ENCODE measurements at regions not wholly inside any gene's neighbourhood (a gene's known extent, or its start where the extent isn't known, plus 50 kb on each side); places are given as distances from the start of the nearest gene placed in this dataset.

DNA sequence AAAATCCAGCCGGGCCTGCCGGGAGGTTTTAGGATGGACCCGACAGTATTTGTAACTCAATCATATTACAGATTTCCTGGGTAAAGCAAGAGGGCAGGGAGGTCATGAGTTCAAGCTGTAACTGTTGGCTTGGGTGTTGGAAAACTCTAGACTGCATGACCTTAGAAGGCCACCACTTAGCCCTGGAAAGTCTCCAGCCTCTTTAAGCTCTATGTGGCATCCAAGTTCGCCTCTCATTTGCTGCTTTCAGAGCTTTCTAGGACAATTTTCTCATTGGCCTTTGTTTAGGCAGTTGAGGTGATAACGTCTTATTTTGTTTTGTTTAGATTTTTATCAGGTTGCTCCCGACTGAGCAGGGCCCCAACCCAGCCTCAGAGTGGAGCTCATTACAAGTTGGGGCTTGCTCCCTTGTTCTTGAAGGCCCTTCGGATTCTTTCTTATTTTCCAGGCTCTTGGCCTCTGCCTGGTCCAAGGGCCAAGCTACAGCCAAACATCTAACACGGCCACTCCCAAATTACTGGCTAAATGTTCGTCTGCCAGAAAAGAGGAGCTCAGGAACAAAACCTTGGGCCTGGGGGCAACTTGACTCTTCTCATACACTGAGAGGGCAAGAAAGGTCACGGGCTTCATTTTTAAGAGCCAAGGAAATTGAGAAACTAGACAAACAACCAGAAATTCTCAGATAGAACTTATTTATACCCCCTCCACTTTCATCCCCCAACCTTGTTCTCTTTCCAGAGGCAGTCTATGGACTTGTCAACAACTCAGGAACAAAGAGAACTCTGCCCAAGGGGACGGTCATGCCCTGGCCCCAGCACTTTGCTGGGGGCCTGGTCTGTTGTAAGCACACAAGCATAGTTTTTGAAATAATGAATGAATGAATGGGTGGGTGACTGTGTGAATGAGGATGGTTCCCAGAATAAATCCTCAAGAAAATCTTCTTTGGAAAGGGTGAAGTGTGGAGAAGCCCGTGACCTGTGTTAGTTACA is 526.9 kb downstream of the BNC2 start:
- no peak for DNase-seq

DNA sequence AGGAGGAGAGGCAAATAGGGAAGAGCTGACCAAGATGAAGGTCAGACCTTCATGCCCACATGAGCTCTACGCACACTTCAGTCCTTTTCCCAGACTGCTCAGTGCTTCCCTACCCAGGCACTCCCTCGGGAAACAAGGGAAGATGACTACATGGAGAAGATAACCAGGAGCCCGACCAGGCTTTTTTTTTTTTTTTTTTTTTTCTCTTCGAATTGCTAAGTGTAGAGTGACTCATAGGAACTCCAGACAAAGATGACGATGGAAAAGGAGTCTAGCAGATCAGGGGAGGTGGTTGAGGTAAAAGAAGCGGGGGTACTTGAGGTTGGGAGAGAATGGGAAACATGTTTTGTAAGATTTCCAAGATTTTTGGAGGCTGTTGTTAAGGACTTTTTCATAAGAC is 526.1 kb downstream of the BNC2 start:
- DNase-seq = no peak

DNA sequence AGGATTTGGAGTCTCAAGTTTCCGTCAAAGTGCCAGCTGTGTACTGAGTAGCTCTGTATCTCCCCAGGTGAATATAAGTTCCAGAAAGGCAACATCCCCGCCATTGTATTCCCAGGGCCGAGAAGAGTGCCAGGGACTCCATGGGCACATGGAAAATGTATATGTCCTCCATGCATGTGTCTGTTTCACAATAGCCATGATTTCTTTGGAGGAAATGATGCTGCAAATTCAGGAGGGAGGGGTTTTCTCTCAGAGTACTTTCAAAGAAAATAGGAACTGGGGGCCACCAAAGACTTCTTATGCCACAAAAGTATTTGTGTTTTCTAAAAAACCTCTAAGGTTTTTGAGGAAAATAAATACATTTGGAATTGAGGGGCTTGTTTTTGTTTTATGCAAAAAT is 524.6 kb downstream of the BNC2 start:
- no peak for DNase-seq

DNA sequence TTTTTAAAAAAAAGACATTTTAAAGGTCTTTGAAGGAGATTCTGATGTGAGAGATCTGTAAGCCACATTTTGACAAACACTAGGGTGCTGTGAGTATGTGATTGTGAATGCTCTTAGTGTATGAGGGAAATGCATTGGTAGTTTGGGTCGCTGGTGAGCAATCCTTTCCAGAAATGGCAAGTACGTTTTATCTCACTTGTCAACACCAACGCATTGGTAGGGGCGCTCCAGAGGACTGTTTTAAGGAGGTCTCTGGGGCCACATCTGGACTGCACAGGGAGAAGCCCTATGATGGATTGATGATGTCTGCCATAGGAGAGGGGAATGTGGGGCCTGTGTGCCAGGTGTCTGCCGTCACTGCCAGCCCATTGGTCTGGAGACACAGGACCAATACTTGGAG is 522.6 kb downstream of the BNC2 start:
- no peak for DNase-seq

DNA sequence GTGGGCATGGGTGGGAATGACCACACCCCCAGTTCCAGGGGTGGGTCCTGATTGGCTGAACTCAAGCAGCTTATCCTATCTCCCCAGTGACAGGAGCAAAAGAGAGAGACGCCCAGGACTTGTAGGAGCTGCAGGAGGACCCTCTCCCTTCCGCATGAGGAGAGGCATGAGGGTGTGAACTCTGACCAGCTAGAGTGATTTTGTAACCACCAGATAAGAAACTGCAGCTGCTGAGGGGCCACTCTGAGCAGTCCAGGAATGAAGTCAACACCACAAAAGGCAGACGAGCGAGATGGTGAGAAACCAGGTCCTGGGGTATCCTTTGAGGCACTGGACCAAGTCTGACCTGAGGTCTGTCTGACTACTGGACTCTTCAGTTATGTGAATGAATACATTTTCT is 521.9 kb downstream of the BNC2 start:
- DNase-seq = no peak

DNA sequence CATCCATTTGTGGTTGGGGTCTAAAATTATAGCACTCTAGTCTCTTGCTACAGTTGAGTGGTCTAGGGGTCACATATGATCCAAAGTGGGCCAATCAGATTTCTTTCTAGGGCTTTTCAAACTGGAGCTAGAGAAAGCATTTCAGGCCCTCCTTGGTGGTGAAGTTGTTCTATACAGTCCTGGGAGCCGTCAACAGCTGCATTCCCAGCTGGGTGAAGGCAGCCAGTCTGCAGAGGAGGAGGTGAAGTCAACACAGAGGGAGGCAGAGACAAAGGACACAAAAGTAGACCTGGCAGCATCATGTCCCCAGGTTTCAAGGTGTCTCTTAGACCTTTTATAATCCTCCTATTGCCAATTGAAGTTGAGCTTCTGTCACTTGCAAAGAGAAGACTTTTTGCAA is 518.2 kb downstream of the BNC2 start:
- no peak for DNase-seq

DNA sequence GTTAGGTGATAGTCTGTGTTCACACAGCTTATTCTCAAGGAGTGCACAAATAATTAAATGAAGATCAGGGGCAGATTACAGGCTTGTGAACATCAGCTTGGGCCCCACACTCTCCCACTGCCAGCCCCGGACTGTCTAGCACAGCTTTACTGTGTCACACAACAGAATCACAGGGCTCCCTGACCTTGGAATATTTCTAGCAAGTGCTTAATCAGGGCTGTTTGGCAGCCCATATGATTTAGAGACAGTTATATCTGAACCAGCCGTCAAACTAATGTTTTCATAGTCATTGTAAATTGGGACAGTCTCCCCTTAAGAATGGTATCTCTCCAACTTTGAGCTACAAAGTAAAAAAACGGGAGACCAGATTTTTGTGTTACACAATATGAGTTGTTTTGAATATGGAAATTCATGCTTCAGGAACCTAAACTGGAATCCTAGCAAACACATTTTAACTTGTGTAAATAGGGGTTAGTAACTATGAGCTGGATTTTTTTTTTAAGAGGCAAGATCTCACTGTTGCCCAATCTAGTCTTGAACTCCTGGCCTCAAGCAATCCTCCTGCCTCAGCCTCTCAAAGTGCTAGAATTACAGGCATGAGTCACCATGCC is 517.6 kb downstream of the BNC2 start:
- no peak for DNase-seq

DNA sequence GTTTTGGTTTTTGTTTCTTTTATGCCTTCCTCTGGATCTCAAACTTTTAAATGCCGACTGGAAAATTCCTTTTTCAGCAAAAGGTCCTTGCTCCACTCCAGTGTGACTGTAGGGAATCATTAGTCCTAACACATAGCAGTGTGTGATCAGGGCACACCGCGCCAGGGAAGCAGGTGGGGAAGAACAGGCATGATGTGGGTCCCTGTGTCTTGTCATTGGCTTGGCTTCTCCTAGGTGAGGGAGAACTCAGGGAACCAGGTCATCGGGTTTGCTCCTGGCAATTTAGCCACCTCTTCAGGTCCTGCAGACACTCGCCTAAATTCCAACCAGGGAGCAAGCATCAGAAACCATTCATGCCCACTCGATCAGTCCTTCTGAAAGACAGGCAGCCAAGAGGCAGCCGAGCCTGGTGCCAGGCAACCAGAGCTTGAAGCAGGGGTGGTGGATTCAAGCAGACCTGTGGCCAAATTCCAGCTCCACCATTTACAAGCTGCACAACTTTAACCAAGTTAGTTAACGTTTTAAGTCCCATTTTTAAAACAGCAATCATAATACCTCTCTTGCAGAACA is 514.2 kb downstream of the BNC2 start:
- DNase-seq = no peak

DNA sequence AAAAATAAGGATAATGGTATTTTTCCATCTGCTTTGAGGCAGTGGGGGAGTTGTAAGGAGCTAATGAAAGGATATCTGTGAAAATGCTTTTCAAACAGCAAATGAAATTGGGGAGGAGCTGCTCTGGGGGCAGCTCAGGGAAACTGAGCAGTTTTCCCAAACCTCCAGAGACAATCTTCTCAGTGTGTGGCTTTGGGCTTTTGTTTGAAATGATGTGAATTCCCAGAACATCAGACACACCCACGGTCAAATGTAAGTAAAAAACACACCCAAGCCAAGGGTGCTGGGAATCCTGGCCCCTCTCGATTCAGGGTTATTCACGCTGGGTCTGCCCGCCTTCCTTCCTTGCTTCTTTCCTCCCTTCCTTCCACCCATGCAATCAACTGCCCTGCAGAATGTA is 512.6 kb downstream of the BNC2 start:
- DNase-seq = no peak

DNA sequence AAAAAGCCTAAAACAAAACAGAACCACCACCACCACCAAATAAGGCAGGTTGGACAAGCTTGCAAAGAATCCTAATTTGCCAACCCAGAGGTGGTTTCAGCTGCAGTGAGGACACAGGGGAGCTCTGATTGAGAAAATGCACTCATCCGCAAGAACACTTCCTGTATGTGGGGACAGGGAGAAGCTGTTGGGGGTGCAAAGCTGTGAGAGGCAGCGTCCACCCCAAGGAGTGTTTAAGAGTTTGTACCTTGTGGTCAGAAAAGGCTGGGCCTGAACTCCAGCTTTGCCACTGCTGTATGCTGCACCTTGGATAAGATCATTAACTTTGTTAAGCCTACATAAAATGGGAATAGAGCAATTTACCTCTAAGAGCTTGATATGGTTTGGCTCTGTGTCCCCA is 511.7 kb downstream of the BNC2 start:
- no peak for DNase-seq
